ENCODE measurements at regions not wholly inside any gene's neighbourhood (a gene's known extent, or its start where the extent isn't known, plus 50 kb on each side); places are given as distances from the start of the nearest gene placed in this dataset.

DNA sequence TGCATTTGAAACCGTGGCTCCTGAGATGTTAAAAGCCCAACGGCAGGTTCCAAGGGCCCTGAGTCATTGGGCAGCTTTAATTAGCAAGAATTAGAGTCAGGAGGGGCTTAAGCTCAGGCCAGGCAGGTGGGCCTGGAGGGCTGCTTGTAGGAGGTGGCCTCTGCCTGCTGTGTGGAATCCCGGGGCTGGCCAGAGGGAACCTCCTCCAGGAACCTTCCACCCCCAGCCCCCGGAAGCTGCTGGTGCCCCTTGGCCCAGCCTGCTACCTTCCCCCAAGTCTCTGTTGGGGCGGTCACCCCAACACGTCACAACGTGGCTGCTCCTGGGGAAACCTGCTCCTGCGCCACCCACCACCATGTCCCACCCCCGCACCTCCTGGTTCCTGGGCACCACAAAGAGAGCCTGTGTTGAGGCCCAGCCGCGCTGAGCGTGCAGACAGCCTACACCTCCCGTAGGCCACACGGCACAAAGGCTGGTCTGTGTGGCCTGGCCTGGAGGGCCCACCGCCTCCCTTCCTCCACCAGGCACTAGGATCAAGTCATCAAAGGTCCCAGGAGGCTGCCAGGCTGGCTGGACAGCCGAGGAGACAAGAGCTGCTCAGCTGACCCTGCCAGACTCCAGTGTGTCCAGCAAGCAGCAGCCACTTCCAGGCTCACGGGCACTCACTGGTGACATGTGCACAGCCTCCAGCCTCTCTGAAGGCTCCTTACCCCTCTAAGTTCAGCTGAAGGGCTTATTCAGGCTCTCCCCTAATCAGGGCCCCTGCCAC is 86.3 kb downstream of the SNX5 start (continued):
- TF ChIP-seq, protein P1, sequence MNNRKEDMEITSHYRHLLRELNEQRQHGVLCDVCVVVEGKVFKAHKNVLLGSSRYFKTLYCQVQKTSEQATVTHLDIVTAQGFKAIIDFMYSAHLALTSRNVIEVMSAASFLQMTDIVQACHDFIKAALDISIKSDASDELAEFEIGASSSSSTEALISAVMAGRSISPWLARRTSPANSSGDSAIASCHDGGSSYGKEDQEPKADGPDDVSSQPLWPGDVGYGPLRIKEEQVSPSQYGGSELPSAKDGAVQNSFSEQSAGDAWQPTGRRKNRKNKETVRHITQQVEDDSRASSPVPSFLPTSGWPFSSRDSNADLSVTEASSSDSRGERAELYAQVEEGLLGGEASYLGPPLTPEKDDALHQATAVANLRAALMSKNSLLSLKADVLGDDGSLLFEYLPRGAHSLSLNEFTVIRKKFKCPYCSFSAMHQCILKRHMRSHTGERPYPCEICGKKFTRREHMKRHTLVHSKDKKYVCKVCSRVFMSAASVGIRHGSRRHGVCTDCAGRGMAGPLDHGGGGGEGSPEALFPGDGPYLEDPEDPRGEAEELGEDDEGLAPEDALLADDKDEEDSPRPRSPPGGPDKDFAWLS (CRISPR knock-in tag; IDR thresholded peaks at IDR 0.05; ENCODE audit: borderline replicate concordance): no peak
- TF ChIP-seq ZSCAN31 (CRISPR knock-in tag; IDR thresholded peaks at IDR 0.05; ENCODE audit: low read depth): 0 out of 2 replicates have a peak, but pooled peaks have one; percentile 20
- TF ChIP-seq, protein P2, sequence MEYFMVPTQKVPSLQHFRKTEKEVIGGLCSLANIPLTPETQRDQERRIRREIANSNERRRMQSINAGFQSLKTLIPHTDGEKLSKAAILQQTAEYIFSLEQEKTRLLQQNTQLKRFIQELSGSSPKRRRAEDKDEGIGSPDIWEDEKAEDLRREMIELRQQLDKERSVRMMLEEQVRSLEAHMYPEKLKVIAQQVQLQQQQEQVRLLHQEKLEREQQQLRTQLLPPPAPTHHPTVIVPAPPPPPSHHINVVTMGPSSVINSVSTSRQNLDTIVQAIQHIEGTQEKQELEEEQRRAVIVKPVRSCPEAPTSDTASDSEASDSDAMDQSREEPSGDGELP (IDR thresholded peaks at IDR 0.05; ENCODE audit: borderline replicate concordance, low read depth): peak; percentile 89
- 0 out of 2 replicates have a peak, but pooled peaks have one; percentile 2 for TF ChIP-seq ZBTB42 (CRISPR knock-in tag; IDR thresholded peaks at IDR 0.05)
- peak; percentile 70; the same call in 1 of the 2 replicates for TF ChIP-seq ZNF776 (CRISPR knock-in tag; IDR thresholded peaks at IDR 0.05)
- TF ChIP-seq, protein P3, sequence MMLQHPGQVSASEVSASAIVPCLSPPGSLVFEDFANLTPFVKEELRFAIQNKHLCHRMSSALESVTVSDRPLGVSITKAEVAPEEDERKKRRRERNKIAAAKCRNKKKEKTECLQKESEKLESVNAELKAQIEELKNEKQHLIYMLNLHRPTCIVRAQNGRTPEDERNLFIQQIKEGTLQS (CRISPR knock-in tag; IDR thresholded peaks at IDR 0.05): 0 out of 2 replicates have a peak, but pooled peaks have one; percentile 10
- TF ChIP-seq ZNF878 (CRISPR knock-in tag; IDR thresholded peaks at IDR 0.05): no peak
- TF ChIP-seq AGO1 (IDR thresholded peaks at IDR 0.05; ENCODE audit: low read depth, low read length, poor library complexity, severe bottlenecking): peak; percentile 92
- TF ChIP-seq, protein P4, sequence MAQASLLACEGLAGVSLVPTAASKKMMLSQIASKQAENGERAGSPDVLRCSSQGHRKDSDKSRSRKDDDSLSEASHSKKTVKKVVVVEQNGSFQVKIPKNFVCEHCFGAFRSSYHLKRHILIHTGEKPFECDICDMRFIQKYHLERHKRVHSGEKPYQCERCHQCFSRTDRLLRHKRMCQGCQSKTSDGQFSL (CRISPR knock-in tag; IDR thresholded peaks at IDR 0.05): no peak
- 0 out of 2 replicates have a peak, but pooled peaks have one; percentile 39 for TF ChIP-seq EED (CRISPR knock-in tag; IDR thresholded peaks at IDR 0.05)
- TF ChIP-seq RBM39 (IDR thresholded peaks at IDR 0.05; ENCODE audit: low read depth, low read length, poor library complexity, severe bottlenecking): peak; percentile 84
- TF ChIP-seq HNRNPLL (IDR thresholded peaks at IDR 0.05; ENCODE audit: low read depth, low read length, poor library complexity, severe bottlenecking): peak; percentile 90
- peak; percentile 79 for TF ChIP-seq TBX2 (CRISPR knock-in tag; IDR thresholded peaks at IDR 0.05; ENCODE audit: borderline replicate concordance)
- peak; percentile 91 for TF ChIP-seq ZMYM3 (CRISPR knock-in tag; IDR thresholded peaks at IDR 0.05)
- TF ChIP-seq ZNF660 (CRISPR knock-in tag; IDR thresholded peaks at IDR 0.05; ENCODE audit: borderline replicate concordance, low read depth): no peak
- peak; percentile 37; the same call in 1 of the 2 replicates for TF ChIP-seq ZNF839 (CRISPR knock-in tag; IDR thresholded peaks at IDR 0.05; ENCODE audit: borderline replicate concordance)
- peak; percentile 67; the same call in 1 of the 2 replicates for TF ChIP-seq MIER2 (CRISPR knock-in tag; IDR thresholded peaks at IDR 0.05)
- no peak for TF ChIP-seq SP2 (CRISPR knock-in tag; IDR thresholded peaks at IDR 0.05)
- 0 out of 2 replicates have a peak, but pooled peaks have one; percentile 53 for TF ChIP-seq YEATS4 (CRISPR knock-in tag; IDR thresholded peaks at IDR 0.05; ENCODE audit: borderline replicate concordance)
- peak; percentile 89 for TF ChIP-seq XRCC5 (optimal IDR thresholded peaks at IDR 0.05; ENCODE audit: low read length)
- TF ChIP-seq ZNF615 (CRISPR knock-in tag; IDR thresholded peaks at IDR 0.05; ENCODE audit: borderline replicate concordance): no peak
- TF ChIP-seq KAT8 (CRISPR knock-in tag; IDR thresholded peaks at IDR 0.05): peak; percentile 51; the same call in 1 of the 2 replicates

Data from HepG2 (cell line).